DLD1 (cell line): ENCODE measurements at regions not wholly inside any gene's neighbourhood (a gene's known extent, or its start where the extent isn't known, plus 50 kb on each side); places are given as distances from the start of the nearest gene placed in this dataset.

Source experiments
- in situ Hi-C: cut with HindIII; loops from 2 replicates; pipeline ENCODE4 v1.10.0; 2017; ENCODE audit warnings: low sequenced_read_pairs

DNA sequence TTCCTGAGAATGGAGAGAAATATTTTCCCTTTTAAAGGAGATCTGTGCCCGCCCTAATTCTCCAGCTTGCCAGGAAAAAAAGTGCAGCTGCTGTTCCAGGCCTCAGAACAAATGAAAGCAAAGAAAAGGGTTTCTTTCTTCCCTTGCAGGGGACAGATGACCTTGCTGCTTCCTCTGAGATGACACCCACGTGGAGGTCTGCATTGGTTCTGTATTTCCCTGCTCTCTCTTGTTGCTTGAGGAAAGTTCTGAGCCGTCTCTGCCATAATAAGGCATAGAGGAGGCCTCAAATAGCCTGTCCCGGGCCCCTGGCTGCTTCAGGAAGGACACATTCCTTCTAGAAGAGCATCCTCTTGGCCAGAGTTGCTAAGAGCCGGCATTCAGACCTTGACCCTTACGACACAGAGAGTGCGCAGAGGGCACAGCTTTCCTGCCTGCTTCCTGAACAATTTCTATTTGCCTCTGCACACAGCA, 501.8 kb upstream of the SULF2 start:
- in situ Hi-C loops: no loop called here

DNA sequence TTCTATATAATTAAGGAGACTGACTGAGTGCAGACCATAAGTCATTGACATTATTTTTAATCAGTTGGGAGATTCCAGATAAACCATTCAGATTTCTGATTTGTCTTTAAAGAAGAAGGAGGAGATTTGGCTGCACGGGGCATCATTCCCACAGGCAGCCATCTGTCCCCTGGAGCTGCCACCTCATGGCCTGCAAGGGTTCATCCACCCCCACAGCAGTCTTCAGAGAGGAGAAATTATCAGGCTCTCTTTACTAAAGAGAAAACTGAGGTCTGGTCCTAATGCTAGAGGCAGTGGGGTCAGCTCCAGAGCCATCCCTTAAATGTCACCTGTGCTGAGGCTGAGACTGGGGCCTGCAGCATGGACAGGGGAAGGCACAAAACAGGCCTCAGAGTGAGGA, 501.3 kb upstream of the SULF2 start:
- in situ Hi-C loops: no loop called here

DNA sequence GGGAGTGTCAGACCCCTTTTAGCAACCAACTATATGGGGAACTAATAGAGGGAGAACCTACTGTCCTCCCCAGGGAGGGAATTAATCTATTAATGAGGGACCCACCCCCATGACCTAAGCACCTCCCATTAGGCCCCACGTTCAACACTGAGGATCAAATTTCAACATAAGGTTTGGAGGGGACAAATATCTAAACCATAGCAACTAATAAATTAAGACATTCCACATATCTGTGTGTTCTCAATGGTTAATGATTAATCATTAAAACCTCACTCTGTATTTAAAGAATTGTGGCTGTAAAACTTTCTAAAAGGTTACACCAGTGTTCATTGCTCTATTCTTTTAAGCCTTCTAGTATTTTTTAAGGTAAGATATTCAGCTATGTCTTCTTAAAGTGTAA, 500.4 kb upstream of the SULF2 start:
- in situ Hi-C loops: no loop called here

DNA sequence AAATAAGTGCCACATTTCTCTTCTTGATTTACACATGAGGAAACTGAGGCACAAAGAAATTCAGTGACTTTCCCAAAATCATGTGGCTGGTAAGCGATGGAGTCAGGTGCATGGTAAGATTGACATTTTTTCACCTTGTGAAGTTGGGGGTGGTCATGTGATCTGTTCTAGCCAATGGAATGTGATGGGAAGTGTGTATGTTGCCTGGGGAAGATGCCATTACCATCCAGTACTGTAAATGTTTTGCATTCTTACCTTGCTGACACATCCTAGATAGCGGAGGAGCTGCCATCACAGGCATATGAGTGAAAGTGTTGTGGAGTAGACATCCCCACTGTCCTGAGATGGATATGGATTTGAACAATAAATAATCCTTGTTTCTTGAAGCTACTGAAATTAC, 499.6 kb upstream of the SULF2 start:
- in situ Hi-C loops: no loop called here

DNA sequence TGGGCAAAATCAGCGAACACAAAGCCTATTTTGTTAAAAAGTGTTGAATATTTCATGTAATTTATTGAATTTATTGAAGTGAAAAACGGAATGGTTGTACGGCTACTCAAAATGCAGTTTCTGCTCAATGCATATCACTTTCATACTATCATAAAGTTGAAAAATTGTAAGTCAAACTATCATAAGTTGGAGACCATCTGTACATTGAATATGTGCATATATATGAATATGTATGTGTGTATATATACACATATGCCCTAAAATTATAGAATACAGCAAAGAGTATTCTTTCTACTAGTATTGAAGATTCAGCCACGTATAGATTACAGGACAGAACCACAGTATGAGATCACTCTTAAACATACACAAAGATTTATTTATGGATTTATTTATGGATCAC, 499.0 kb upstream of the SULF2 start:
- in situ Hi-C loops: no loop called here

DNA sequence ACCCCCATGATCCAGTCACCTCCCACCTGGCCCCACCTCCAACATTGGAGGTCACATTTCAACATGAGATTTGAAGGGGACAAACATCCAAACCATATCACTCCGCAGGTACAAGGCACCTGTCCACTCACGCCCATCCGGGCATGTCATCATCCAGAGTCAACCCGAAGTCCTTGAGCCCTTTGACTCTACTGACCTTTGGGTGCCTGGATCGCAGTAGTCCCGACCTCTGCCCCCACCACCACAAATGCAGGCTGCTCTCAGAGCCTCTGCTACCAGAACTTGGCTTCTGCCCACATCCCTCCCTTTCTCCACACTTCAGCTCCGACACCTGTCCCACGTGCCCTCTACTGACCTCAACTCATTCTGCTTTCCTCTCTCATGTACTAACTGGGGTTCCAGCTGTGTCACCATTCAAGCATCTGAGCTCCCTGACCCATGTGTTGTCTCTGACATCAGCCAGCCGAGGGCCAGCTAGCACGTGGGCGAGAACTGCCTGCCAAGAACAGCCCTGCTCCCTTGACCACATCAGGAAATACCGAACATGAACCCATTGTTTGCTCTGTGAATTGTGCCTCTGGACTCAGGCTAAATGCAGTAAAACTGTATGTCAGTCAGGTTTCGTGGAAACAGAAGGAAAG, 498.3 kb upstream of the SULF2 start:
- in situ Hi-C loops: no loop called here

DNA sequence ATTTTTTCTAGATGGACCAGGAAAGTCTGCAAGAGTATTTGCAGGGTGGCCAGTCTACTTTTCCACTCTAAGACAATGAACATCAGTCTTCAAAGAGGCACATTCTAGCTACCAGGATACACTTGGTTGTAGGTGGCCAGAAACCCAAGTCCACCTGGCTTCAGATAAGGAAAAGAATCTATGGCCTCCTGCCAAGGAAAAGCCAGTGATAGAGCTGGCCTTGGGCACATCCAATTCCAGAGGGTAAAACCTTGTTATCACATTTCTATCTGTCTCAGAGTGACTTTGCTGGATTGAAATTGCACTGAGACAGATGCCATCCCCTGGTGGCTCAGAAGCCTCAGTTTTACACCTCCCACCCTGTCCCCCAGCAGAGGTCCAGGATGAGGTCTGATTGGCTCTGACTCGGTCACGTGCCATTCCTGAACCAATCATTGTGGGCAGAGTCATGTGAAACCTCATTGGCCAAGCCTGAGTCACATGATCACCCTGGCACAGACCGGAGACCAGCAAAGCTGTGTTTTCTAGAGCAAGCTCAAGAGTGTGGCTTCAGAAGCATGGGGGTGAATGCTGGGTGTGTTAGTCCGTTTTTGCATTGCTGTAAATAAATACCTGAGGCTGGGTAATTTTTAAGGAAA, 497.4 kb upstream of the SULF2 start:
- in situ Hi-C loops: no loop called here

DNA sequence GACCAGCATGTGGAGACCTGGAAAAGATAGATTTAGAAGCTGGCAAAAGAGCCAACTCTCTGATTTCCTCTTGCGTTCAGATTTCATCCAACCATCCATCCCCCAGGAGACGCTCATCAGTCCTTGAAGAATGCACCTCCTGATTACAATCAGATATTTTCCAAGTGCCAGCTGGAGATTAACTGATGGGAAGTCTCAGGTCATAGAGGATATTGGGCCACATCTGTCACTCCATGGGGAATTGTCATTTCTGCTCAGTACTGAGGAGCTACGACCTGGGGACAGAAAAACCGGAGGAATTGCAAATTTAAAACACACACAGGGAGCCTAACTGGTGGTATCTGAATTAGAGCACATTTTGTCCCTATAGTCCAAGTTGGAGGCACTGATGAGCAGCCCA, 496.2 kb upstream of the SULF2 start:
- in situ Hi-C loops: no loop called here

DNA sequence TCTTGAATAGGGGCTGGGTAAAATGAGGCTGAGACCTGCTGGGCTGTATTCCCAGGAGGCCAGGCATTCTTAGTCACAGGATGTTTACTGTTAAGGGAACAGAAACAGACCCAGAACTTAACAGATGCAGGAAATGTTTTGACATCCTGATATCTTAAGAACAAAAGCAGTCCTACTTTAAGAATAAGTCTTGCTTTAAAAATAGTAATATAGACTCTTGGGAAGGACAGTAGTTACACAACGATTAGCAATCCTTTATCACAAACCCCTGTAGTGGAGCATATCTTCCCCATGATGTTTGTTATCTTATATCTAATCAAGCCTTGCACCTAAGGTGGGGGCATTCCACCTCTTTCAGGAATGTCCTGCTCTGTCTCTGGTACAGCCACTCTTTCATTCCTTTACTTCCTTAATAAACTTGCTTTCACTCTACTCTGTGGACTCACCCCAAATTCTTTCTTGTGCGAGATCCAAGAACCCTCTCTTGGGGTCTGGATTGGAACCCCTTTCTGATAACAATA, 493.7 kb upstream of the SULF2 start:
- in situ Hi-C loops: no loop called here

DNA sequence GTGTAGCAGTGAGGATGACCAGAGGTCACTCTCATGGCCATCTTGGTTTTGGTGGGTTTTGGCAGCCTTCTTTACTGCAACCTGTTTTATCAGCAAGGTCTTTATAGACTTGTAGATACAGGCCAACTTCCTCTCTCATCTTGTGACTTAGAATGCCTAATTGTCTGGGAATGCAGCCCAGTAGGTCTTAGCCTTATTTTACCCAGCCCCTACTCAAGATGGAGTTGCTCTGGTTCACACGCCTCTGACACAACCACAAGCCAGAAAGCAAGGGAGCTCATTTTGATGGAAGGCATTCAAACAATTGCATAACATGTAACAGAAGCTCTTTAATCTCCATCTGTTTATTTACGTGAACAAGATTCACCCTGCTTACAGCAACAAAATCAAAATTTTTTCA, 492.0 kb upstream of the SULF2 start:
- in situ Hi-C loops: no loop called here

DNA sequence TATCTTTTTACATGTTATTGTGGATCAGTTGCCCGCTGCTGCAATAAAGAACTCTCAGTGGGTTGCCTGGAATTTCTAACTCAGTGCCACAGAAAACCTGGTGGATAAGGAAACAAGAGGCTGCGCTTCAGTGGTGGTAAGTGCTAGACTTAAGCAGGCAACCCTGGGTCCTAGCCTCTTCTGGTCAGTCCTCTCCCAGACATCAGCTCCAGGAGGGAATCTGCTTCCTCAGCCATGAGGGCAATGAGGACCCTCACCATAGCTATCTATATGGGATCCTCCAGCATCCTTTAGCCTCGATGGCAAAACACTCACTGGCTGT, 490.7 kb upstream of the SULF2 start:
- in situ Hi-C loops: no loop called here

DNA sequence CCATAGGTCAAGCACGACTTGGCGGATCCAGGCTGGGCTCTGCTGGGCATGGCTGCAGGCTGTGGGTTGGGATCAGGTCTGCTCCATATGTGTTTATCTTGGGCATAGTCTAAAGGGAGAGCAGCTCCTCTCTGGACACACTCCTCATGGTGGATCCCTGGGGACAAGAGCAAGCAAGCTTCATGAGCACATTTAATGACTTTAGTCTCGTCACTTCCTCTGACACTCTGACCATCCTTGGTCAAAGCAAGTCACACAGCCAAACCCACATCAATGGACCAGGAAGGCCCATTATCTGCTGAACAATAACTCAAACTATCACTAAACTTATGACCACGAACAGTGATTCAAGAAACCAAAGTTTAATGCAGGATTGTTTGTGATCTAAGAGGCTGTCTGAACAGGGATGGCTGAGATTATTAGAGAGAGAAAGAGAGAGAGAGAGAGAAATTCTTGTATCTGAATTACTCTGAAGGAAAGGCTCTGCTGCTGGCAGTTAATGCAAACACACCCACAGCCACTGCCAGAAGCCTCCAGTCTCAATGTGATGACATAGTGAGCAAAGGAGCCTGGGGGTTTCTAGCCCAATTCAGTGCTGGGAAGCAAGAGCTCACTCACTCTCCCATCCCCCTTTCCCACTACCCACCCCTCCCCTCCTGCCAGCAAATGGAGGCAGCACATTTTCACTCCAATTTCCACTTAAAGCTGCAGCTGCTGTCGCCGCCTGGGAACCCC, 490.2 kb upstream of the SULF2 start:
- in situ Hi-C loops: no loop called here

DNA sequence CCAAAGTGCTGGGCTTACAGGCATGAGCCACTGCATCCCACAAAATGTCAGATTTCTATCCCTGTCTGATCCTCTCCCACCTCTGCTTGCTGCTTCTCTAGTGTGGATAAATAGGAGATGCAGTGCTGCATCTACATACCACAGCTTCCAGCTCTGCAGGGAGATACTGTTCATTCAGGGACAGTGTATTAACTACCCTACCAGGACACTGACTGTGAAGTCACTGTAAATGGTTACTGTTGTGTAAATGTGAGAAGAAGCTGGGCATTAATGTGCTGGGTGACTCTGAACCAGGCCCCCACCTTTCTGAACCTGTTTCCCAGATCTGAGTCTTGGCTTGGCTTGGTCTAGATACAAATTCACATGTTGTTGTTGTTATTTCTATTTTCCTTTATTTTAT, 488.6 kb upstream of the SULF2 start:
- in situ Hi-C loops: no loop called here

DNA sequence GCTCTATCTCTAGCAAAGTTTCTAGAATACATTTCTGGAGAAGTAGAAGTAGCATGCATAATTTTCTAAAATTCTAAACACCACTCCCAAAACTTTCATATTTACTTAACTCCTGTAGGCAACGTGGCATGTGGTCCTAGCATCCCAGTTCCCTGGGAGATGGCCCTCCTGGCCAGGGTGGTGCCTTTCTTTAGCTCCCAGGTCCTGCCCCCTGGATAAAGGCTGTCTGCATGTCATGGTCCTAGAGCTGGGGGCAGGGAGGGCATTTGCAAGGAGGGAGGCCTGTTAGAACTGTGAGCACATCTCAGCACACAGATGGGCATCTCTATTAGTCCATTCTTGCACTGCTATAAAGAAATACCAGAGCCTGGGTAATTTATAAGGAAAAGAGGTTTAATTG, 485.6 kb upstream of the SULF2 start:
- in situ Hi-C loops: no loop called here

DNA sequence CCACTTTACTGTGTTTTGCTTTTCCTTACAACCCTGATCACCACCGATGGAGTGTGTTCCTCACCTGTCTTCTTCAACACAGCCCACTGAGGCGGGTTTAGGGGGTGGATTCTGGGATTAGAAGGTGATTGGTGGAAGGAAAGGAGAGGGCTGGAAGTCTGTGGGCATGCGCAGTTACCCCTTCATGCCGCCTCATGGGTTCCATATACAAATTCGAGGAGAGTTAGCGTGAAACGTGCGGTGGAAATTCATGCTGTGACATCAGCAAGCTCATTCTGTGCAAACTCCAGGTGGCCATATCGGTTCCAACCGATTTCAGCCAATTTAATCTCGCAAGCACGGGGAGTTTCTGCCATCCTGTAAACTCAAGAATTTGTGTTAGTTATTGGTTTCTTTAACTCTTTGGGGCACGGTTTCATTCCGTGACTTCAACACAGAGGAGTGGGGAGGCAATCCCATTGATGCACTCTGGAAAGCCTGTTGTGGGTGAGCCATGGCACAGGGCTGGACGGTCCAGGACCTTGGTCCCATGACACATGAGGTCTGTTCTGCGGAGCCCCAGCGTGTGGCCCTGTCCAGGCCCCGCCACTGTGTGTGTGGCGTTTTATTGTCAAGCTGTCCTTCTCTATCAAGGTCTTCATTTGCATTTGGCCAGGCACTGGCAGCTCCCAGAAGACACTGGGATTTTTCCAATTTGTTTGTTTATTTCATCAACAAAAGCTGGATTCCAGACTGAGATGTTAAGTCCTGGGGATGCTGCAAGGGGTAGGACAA, 482.8 kb upstream of the SULF2 start:
- in situ Hi-C loops: no loop called here

DNA sequence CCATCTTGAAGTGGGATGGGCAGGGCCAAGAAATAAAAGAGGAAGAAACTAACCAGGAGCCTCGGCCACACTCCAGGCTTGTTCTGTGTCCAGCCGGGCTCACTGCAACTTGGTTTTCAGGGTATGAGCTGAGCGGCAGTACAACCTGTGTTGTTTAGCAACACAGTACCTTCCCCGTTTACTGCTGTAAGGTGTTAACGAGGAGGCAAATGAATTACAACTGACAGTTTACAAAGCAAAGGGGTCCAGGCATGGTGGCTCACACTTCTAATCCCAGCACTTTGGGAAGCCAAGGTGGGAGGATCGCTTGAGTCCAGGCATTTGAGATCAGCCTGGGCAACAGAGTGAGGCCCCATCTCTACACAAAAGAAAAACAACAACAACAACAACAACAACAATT, 481.3 kb upstream of the SULF2 start:
- in situ Hi-C loops: no loop called here

DNA sequence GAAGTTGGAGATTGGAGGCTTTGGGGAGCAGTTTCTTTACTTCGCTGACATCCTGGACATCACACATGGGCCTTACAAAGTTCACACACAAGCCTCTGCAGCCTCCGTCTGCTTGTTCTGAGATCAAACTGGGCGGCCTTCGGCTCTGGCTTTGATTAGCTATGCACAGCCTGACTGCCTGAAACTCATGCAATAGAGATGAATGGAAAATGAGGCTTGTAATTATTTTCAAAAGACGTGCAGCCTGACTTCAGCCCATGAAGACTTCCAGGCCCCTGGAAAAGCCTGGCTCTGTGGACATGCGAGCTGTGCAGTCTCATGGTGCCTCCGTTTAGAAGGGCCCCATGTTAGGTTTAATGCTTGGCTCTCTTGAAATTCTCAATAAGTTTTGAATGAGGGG, 480.5 kb upstream of the SULF2 start:
- in situ Hi-C loops: no loop called here

DNA sequence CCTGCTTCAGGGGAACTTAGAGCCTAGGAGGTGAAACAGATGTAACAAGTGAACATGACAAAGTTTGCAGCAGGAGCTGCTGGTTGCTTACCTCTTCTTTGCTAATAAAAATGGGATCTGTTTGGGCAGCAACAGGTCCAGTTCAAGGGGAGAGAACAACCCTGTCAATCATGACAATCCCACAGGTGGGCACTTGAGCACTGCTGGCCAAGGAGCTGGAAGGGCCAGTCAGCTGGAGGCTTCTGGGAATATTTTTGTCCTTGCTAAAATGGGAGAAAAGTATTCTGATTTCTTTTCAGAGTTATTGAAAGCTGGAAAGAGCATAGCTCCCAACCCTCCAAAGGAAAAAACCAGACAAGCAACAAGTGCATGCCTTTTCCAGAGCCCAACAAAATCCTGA, 477.7 kb upstream of the SULF2 start:
- in situ Hi-C loops: no loop called here

DNA sequence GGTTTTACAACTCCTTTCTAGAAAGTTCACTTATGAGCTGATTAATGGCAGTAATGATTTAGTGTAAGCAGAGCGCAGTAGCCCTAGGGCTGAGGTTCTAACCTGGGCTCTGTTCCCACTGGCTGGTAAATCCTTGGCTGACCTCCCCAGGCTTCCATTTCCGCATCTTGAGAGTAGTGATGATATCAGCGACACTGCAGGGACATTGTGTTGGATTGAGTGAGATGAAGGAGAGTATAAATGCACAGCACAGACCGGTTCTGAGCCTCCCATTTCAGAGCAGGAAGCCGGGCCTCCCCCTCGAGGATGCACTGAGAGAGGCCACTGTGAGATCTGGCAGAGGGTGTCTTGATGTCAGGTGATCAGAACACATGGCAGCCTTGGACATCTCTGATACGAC, 477.2 kb upstream of the SULF2 start:
- in situ Hi-C loops: no loop called here

DNA sequence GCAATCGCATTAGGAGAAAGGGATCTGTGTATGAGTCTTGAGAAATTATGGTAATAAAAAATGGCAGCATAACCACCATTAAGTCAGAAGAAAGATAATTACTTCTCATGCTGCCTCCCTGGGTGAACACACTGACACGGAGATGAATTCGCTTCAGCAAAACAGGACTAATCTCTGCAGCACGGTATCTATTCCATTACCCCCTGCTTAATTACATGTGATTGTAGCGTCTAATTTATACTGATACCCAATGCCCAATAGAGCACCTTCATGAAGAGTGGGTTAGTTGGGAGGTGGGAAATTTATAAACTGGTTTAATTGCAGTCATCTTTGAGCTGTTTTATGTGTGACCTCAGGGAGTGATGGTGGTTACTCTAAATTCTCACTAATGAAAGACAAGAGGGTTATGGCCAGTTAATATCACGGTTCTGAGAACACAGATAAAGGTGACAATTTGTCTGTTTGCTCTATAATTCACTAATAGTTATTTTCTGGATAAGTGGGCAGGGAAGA, 476.2 kb upstream of the SULF2 start:
- in situ Hi-C loops: no loop called here

DNA sequence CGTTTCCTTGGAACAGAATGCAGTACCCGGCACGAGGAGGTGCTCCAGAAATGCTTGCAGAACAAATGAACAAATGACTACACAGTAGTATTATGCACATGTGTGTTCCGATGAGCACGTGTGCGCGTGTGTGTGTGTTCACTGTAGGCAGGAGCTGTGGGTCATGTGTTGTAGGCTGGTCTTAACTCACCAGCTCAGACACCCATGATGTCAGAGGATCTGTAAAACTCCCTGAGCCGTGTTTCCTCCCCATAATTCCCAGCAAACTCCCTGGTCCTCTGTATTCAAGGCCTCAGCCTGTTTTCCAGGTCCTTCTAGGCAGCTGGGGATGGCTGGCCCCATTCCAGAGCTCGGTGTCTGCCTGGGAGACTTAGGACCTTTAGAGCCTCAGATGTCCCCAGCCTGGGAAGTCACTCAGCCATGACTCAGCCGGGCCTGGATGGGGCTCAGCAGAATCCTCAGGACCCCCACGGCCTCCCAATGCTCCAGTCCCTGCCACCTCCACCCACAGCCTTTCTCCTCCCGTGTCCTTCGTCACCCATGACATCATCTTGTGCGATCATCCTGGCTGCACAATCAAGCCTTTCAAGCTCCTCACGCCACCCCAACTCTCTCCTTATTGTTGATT, 475.0 kb upstream of the SULF2 start:
- in situ Hi-C loops: no loop called here
